ENCODE measurements at regions not wholly inside any gene's neighbourhood (a gene's known extent, or its start where the extent isn't known, plus 50 kb on each side); places are given as distances from the start of the nearest gene placed in this dataset.

- Histone ChIP-seq H3K9me3 (ENCODE audit: insufficient read depth, low read depth, low read length) (no peaks in the 10 kb centered on the region), H3K4me3 (ENCODE audit: low read length, poor library complexity, severe bottlenecking) (no peak overlapping the region), H3K27me3 (ENCODE audit: insufficient read depth, low read length, poor library complexity, severe bottlenecking) (no peaks in the 10 kb centered on the region), H3K4me1 (ENCODE audit: insufficient read depth, low read length, poor library complexity, severe bottlenecking) (no peaks in the 10 kb centered on the region), H3K4me2 (ENCODE audit: low read depth, low read length, poor library complexity, severe bottlenecking) (no peak overlapping the region), H4K20me1 (ENCODE audit: insufficient read depth, low read length, poor library complexity, severe bottlenecking) (no peaks in the 10 kb centered on the region), H3K36me3 (ENCODE audit: insufficient read depth, low read length) (no peaks in the 10 kb centered on the region), H3K9ac (ENCODE audit: low read depth, low read length, poor library complexity, severe bottlenecking) (no peak overlapping the region), H3K79me2 (ENCODE audit: insufficient read depth, low read length) (no peaks in the 10 kb centered on the region), H3K9me2 (replicated peaks; ENCODE audit: low read depth, low read length) (no peaks in the 10 kb centered on the region), H3F3A (ENCODE audit: low read depth) (no peaks in the 10 kb centered on the region), H2AFZ (ENCODE audit: low read length) (no peak overlapping the region)
- TF ChIP-seq EZH2phosphoT487 (IDR thresholded peaks at IDR 0.05; ENCODE audit: borderline replicate concordance) (no peak), CTCF (conservative IDR thresholded peaks at IDR 0.05; ENCODE audit: low read length) (no peak)
Observed at GRCh38 chr2:16515696-16516095, 149.9 kb downstream of the CYRIA start.

- Histone ChIP-seq H4K20me1 (ENCODE audit: insufficient read depth, low read length, poor library complexity, severe bottlenecking) (no peaks in the 10 kb centered on the region), H2AFZ (ENCODE audit: low read length) (no peak overlapping the region), H3K4me1 (ENCODE audit: insufficient read depth, low read length, poor library complexity, severe bottlenecking) (no peaks in the 10 kb centered on the region), H3K4me3 (ENCODE audit: low read length, poor library complexity, severe bottlenecking) (no peak overlapping the region), H3K4me2 (ENCODE audit: low read depth, low read length, poor library complexity, severe bottlenecking) (no peak overlapping the region), H3K9ac (ENCODE audit: low read depth, low read length, poor library complexity, severe bottlenecking) (no peak overlapping the region), H3K9me3 (ENCODE audit: insufficient read depth, low read depth, low read length) (no peaks in the 10 kb centered on the region), H3K27me3 (ENCODE audit: insufficient read depth, low read length, poor library complexity, severe bottlenecking) (no peaks in the 10 kb centered on the region), H3F3A (ENCODE audit: low read depth) (no peaks in the 10 kb centered on the region), H3K79me2 (ENCODE audit: insufficient read depth, low read length) (no peaks in the 10 kb centered on the region), H3K9me2 (replicated peaks; ENCODE audit: low read depth, low read length) (no peaks in the 10 kb centered on the region), H3K36me3 (ENCODE audit: insufficient read depth, low read length) (no peaks in the 10 kb centered on the region)
- no peak for TF ChIP-seq EZH2phosphoT487 (IDR thresholded peaks at IDR 0.05; ENCODE audit: borderline replicate concordance)
- TF ChIP-seq CTCF (conservative IDR thresholded peaks at IDR 0.05; ENCODE audit: low read length) = no peak
Observed at GRCh38 chr2:16513626-16514025, 152.0 kb downstream of the CYRIA start.

- Histone ChIP-seq H4K20me1 (ENCODE audit: insufficient read depth, low read length, poor library complexity, severe bottlenecking) (no peaks in the 10 kb centered on the region), H3K27me3 (ENCODE audit: insufficient read depth, low read length, poor library complexity, severe bottlenecking) (no peaks in the 10 kb centered on the region), H3K4me3 (ENCODE audit: low read length, poor library complexity, severe bottlenecking) (no peak overlapping the region), H3K9me2 (replicated peaks; ENCODE audit: low read depth, low read length) (no peaks in the 10 kb centered on the region), H3K79me2 (ENCODE audit: insufficient read depth, low read length) (no peaks in the 10 kb centered on the region), H3K4me2 (ENCODE audit: low read depth, low read length, poor library complexity, severe bottlenecking) (no peak overlapping the region), H3F3A (ENCODE audit: low read depth) (no peaks in the 10 kb centered on the region), H3K36me3 (ENCODE audit: insufficient read depth, low read length) (no peaks in the 10 kb centered on the region), H2AFZ (ENCODE audit: low read length) (no peak overlapping the region), H3K4me1 (ENCODE audit: insufficient read depth, low read length, poor library complexity, severe bottlenecking) (no peaks in the 10 kb centered on the region), H3K9me3 (ENCODE audit: insufficient read depth, low read depth, low read length) (no peaks in the 10 kb centered on the region), H3K9ac (ENCODE audit: low read depth, low read length, poor library complexity, severe bottlenecking) (no peak overlapping the region)
- TF ChIP-seq CTCF (conservative IDR thresholded peaks at IDR 0.05; ENCODE audit: low read length) = no peak
- TF ChIP-seq EZH2phosphoT487 (IDR thresholded peaks at IDR 0.05; ENCODE audit: borderline replicate concordance) = no peak
Observed at GRCh38 chr2:16511041-16511440, 154.6 kb downstream of the CYRIA start.
